HG02943 (cell line): ENCODE measurements at regions not wholly inside any gene's neighbourhood (a gene's known extent, or its start where the extent isn't known, plus 50 kb on each side); places are given as distances from the start of the nearest gene placed in this dataset.
"Not testable (repeated sequence)": the region's sequence is repeated elsewhere in the genome, so short reads cannot be mapped to it uniquely, and the experiment has no call there.

ENCODE experiments used
- ATAC-seq: cut with Tn5 transposase; IDR thresholded peaks from one replicate; pipeline ENCODE4 v1.9.1; 2021; ENCODE audit warnings: mild to moderate bottlenecking, low read depth, moderate library complexity; ENCODE audit not compliant: unreplicated experiment

GRCh38 chr9:129459547-129460322 is 161.2 kb downstream of the C9orf50 start:
- no peak for ATAC-seq

GRCh38 chr9:129458663-129459546 is 162.0 kb downstream of the C9orf50 start:
- no peak for ATAC-seq

GRCh38 chr9:129458155-129458661 is 162.7 kb downstream of the C9orf50 start:
- ATAC-seq = peak; percentile 59

- no peak for ATAC-seq
These were observed 163.5 kb downstream of the C9orf50 start for GRCh38 chr9:129457325-129457779.

GRCh38 chr9:129456549-129457324 is 164.2 kb downstream of the C9orf50 start:
- no peak for ATAC-seq

DNA sequence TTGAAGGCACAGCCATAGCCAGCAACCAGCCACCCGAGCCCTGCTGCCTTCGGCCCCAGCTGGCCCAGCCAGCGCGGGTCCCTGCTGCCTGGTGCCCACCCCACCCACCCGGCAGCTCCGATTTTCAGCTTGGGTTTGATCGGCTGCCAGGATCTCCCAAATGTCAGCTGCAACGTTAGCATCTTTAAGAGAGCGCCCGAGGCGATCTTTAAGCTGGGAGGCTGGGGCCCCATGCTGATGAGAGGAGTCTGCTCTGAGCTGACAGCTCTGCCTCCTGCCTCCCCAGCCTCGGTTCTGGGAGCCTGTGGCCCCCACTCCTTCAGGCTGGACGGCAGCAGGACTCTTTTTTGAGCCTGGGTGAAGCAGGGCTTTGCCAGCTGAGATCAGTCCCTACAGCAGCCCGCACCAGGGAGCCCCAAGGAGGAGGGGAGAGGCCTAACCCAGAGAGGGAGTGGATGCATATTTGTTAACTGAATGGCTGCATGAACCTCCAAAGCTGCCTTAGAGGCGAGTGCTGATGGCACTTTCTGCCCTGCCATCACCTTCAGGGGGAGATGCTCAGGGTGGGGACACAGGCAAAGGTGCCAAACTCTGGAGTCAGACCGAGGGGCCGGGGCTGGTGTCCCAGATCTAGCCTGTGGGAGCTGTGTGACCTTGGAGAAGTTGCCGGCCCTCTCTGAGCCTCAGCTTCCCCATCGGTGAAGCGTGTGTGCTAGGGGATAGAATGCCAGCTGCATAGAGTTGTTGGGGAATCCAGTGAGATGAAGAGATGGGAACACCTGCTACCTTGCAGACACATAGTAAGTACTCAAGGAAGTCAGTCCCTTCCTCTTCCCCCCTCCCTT is 165.5 kb downstream of the C9orf50 start:
- no peak for ATAC-seq

DNA sequence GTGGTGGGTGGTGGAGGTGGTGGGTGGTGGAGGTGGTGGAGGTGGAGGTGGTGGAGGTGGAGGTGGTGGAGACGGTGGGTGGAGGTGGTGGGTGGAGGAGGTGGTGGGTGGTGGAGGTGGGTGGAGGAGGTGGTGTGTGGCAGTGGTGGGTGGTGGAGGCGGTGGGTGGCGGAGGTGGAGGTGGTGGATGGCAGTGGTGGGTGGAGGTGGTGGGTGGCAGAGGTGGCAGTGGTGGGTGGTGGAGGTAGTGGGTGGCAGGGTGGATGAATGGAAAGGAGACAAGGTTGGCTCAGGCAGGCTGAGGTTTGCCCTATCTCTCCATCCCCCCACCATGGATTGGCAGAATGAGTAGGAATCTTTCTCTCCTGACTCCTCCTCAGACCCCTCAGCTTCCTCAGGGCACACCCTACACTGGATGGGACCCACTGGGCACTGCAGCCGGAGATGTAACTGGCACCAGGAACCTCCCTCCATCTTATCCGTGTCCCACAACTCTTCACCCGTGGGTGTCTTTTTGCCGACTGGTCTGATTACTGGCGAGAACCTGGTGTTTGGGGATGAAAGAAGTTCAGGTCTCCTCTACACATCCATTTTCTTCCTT is 166.3 kb downstream of the C9orf50 start:
- ATAC-seq = no peak

- ATAC-seq = no peak
These were observed 167.2 kb downstream of the C9orf50 start for GRCh38 chr9:129453734-129454133.

- no peak for ATAC-seq
These were observed 169.2 kb downstream of the C9orf50 start for GRCh38 chr9:129451669-129452068.

DNA sequence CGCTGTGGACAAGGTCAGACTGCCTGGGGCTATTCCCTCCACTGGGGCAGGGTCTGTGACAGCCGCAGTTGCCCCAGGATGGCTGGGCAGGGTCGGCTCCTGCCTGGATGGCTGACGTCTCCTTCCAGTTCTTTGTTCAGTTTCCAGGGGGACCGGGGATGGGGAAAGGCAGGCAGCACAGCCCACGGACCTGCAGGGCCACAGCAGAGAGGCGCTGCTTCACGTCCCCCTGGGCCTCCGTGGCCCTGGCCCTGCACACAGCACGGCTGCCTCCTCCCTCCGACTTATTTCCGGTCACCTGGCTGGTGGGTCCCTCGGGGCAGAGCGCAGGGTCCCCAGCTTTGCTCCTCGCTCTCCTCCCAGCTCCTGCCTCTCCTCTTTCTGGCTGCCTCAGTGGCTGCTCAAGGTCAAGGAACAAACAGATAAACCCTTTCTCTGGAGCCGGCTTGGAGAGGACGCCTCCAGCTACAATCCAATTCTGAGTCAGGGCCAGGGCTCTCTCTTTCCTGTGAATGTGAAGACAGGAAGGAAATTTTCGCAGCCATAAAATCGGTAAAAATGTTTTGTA is 169.7 kb downstream of the C9orf50 start:
- no peak for ATAC-seq

GRCh38 chr9:129449066-129449465 is 171.8 kb downstream of the C9orf50 start:
- ATAC-seq = no peak

DNA sequence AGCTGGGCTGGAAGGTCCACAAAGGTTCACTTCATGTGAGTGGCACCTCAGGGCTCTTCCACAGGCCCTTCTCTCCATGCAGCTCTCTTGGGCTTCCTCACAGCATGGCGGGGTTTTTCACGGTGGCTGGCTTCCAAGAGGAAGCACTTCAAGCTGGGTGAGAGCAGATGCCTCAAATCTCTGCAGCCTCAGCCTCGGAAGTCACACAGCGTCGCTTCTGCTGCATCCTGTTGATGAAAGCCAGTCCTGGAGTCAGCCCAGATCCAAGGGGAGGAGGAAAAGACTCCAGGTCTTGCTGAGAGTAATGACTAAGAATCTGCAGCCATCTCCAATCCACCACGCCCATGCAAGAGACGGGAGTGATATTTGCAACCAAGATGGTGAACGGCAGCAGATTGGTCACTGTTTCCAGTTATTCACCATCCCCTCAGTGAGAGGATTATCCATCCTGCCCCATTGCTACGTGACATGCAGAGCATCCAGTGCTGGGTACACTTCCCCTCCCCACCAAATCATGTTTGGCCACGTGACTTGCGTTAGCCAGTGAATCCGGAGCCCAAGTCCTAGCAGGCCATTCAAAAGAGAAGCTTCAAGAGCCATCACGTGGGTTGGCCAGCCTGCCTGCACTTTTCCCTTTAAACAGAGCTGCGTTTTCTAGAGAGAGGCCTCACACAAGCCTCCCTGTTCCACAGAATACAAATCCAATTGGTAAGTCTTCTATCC is 173.9 kb downstream of the C9orf50 start:
- no peak for ATAC-seq

GRCh38 chr9:129445794-129446306 is 175.1 kb downstream of the C9orf50 start:
- ATAC-seq = no peak

DNA sequence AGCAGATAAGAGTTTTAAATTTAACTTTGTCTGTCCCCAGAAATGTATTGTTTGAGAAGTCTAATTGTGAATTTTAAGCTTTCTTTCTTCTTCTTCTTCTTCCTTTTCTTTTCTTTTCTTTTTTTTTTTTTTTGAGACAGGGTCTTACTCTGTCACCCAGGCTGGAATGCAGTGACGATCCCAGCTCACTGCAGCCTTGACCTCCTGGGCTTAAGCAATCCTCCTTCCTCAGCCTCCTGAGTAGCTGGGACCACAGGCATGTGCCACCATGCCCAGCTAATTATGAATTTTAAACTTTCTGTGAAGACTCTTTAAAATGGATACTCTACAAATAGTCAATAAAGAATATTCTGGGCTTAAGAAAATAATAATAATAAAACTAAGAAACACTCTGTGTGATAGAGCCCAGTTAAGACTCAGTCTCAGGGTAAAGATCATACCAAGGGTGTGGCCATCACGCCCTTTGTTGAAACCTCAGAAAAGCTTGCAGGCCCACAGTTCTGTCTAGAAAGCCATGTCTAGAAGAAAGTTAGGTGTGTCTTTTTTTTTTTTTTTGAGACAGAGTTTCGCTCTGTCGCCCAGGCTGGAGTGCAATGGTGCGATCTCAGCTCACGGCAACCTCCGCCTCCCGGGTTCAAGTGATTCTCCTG is 177.3 kb downstream of the C9orf50 start:
- ATAC-seq = not testable (repeated sequence)

- ATAC-seq = no peak
These were observed 177.9 kb downstream of the C9orf50 start for GRCh38 chr9:129442803-129443511.

- no peak for ATAC-seq
These were observed 179.0 kb downstream of the C9orf50 start for GRCh38 chr9:129441852-129442251.
